ENCODE measurements at regions not wholly inside any gene's neighbourhood (a gene's known extent, or its start where the extent isn't known, plus 50 kb on each side); places are given as distances from the start of the nearest gene placed in this dataset.

- no peak overlapping the region for H3K9ac ChIP-seq (ENCODE audit: insufficient read length, low read depth)
- no peaks in the 10 kb centered on the region for H3K27me3 ChIP-seq (ENCODE audit: insufficient read depth, insufficient read length)
- H3K36me3 ChIP-seq (ENCODE audit: insufficient read depth, insufficient read length, low read length), result no peaks in the 10 kb centered on the region
- H3K4me3 ChIP-seq (ENCODE audit: insufficient read length, low read depth), result no peak overlapping the region
- DNase-seq (ENCODE audit: low read depth, low spot score), result no peak
- no peaks in the 10 kb centered on the region for H3K4me1 ChIP-seq (ENCODE audit: insufficient read depth, insufficient read length)
- TF ChIP-seq ZNF274 (IDR thresholded peaks at IDR 0.05; ENCODE audit: low read depth, low read length) (no peak), SUZ12 (IDR thresholded peaks at IDR 0.05; ENCODE audit: extremely low read depth, insufficient read depth, insufficient read length) (no peak), YY1 (IDR thresholded peaks at IDR 0.05; ENCODE audit: insufficient read depth, insufficient read length) (no peak)
- no peaks in the 10 kb centered on the region for H3K9me3 ChIP-seq (ENCODE audit: insufficient read depth, low read length)
Observed at GRCh38 chr18:34431042-34431441, 206.3 kb upstream of the NOL4 start.

GRCh38 chr18:34444622-34445021, 219.9 kb upstream of the NOL4 start:
- no peak overlapping the region for H3K4me3 ChIP-seq (ENCODE audit: insufficient read length, low read depth)
- H3K9me3 ChIP-seq (ENCODE audit: insufficient read depth, low read length), result no peaks in the 10 kb centered on the region
- H3K27me3 ChIP-seq (ENCODE audit: insufficient read depth, insufficient read length), result no peaks in the 10 kb centered on the region
- no peaks in the 10 kb centered on the region for H3K4me1 ChIP-seq (ENCODE audit: insufficient read depth, insufficient read length)
- H3K36me3 ChIP-seq (ENCODE audit: insufficient read depth, insufficient read length, low read length), result no peaks in the 10 kb centered on the region
- H3K9ac ChIP-seq (ENCODE audit: insufficient read length, low read depth), result no peak overlapping the region
- no peak for DNase-seq (ENCODE audit: low read depth, low spot score)
- no peak for TF ChIP-seq SUZ12 (IDR thresholded peaks at IDR 0.05; ENCODE audit: extremely low read depth, insufficient read depth, insufficient read length)
- TF ChIP-seq ZNF274 (IDR thresholded peaks at IDR 0.05; ENCODE audit: low read depth, low read length), result no peak
- TF ChIP-seq YY1 (IDR thresholded peaks at IDR 0.05; ENCODE audit: insufficient read depth, insufficient read length), result no peak

DNA sequence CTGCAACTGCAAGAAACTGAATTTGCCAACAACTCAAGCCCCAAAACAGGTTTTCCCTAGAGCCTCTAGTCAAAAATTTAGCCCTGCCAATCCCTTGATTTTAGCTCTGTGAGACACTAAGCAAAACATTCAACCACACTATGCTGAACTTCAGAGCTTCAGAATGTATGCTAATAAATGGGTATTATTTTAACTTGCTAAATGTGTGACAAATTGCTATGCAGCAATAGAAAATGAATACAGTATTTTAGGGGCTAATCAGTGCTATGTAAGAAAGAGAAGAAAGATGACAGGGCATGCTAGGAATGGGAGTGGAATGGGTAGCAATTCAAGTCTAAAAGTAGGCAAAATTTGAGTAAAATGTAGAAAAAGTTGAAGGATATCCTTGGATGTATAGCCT, 223.9 kb upstream of the NOL4 start:
- Histone ChIP-seq H3K9ac (ENCODE audit: insufficient read length, low read depth) (no peak overlapping the region), H3K4me1 (ENCODE audit: insufficient read depth, insufficient read length) (no peaks in the 10 kb centered on the region), H3K4me3 (ENCODE audit: insufficient read length, low read depth) (no peak overlapping the region), H3K9me3 (ENCODE audit: insufficient read depth, low read length) (no peaks in the 10 kb centered on the region), H3K27me3 (ENCODE audit: insufficient read depth, insufficient read length) (no peaks in the 10 kb centered on the region), H3K36me3 (ENCODE audit: insufficient read depth, insufficient read length, low read length) (no peaks in the 10 kb centered on the region)
- TF ChIP-seq ZNF274 (IDR thresholded peaks at IDR 0.05; ENCODE audit: low read depth, low read length) (no peak), SUZ12 (IDR thresholded peaks at IDR 0.05; ENCODE audit: extremely low read depth, insufficient read depth, insufficient read length) (no peak), YY1 (IDR thresholded peaks at IDR 0.05; ENCODE audit: insufficient read depth, insufficient read length) (no peak)
- DNase-seq (ENCODE audit: low read depth, low spot score), result no peak

DNA sequence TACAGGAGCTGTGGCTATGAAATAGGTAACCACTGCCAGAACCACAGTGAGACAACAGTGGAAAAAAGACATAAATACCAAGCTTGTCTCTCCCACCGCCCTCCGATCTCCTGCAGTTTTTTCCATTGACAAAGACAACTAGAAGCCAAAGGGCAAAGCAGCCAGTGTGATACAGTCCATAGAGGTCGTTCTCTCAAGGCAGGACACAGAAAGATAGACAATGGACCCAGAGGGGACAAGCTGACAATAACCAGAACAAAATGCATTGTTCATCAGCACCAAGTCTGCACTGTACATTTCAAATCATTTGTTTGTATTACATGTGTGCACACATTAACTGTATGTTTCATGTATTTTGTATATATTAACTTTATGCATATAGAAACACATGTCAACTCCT, 233.0 kb upstream of the NOL4 start:
- Histone ChIP-seq H3K36me3 (ENCODE audit: insufficient read depth, insufficient read length, low read length) (no peaks in the 10 kb centered on the region), H3K4me1 (ENCODE audit: insufficient read depth, insufficient read length) (no peaks in the 10 kb centered on the region), H3K4me3 (ENCODE audit: insufficient read length, low read depth) (no peak overlapping the region), H3K9ac (ENCODE audit: insufficient read length, low read depth) (no peak overlapping the region), H3K27me3 (ENCODE audit: insufficient read depth, insufficient read length) (no peaks in the 10 kb centered on the region), H3K9me3 (ENCODE audit: insufficient read depth, low read length) (no peaks in the 10 kb centered on the region)
- no peak for TF ChIP-seq SUZ12 (IDR thresholded peaks at IDR 0.05; ENCODE audit: extremely low read depth, insufficient read depth, insufficient read length)
- no peak for DNase-seq (ENCODE audit: low read depth, low spot score)

DNA sequence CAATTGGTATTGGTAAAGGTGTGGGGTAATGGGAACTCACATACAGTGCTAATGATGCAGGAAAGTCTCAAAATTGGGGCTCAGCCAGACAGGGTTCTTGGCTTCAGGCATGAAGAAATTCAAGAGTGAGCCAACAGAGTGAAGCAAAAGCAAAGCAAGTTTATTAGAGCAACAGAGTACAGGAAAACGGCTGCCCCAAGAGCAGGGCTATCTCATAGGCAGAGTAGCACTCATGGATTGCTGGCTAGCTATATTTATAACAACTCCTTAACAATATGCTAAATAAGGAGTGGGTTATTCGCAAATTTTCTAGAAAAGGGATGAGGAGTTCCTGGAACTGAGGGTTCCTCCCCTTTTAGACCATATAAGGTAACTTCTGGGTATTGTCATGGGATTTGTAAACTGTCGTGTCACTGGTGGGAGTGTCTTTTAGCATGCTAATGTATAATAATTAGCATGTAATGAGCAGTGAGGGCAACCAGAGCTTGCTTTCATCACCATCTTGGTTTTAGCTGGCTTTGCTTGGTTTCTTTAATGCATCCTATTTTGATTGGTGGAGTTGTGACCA, 233.8 kb upstream of the NOL4 start:
- peaks cover 6% of the 10 kb centered on the region; the same call in 1 of the 2 replicates for H3K9me3 ChIP-seq (ENCODE audit: insufficient read depth, low read length)
- H3K36me3 ChIP-seq (ENCODE audit: insufficient read depth, insufficient read length, low read length), result no peaks in the 10 kb centered on the region
- no peak for DNase-seq (ENCODE audit: low read depth, low spot score)
- no peaks in the 10 kb centered on the region for H3K27me3 ChIP-seq (ENCODE audit: insufficient read depth, insufficient read length)
- H3K9ac ChIP-seq (ENCODE audit: insufficient read length, low read depth), result no peak overlapping the region
- H3K4me1 ChIP-seq (ENCODE audit: insufficient read depth, insufficient read length), result no peaks in the 10 kb centered on the region
- TF ChIP-seq ZNF274 (IDR thresholded peaks at IDR 0.05; ENCODE audit: low read depth, low read length) (no peak), YY1 (IDR thresholded peaks at IDR 0.05; ENCODE audit: insufficient read depth, insufficient read length) (no peak), SUZ12 (IDR thresholded peaks at IDR 0.05; ENCODE audit: extremely low read depth, insufficient read depth, insufficient read length) (no peak)
- no peak overlapping the region for H3K4me3 ChIP-seq (ENCODE audit: insufficient read length, low read depth)

GRCh38 chr18:34461266-34461665, 236.6 kb upstream of the NOL4 start:
- no peak for DNase-seq (ENCODE audit: low read depth, low spot score)
- TF ChIP-seq ZNF274 (IDR thresholded peaks at IDR 0.05; ENCODE audit: low read depth, low read length) (no peak), YY1 (IDR thresholded peaks at IDR 0.05; ENCODE audit: insufficient read depth, insufficient read length) (no peak), SUZ12 (IDR thresholded peaks at IDR 0.05; ENCODE audit: extremely low read depth, insufficient read depth, insufficient read length) (no peak)

GRCh38 chr18:34467058-34467457, 242.3 kb upstream of the NOL4 start:
- H3K27me3 ChIP-seq (ENCODE audit: insufficient read depth, insufficient read length), result no peaks in the 10 kb centered on the region
- no peak overlapping the region for H3K4me3 ChIP-seq (ENCODE audit: insufficient read length, low read depth)
- H3K9ac ChIP-seq (ENCODE audit: insufficient read length, low read depth), result no peak overlapping the region
- peaks cover 6% of the 10 kb centered on the region; the same call in 1 of the 2 replicates for H3K9me3 ChIP-seq (ENCODE audit: insufficient read depth, low read length)
- DNase-seq (ENCODE audit: low read depth, low spot score), result no peak
- H3K4me1 ChIP-seq (ENCODE audit: insufficient read depth, insufficient read length), result no peaks in the 10 kb centered on the region
- no peak for TF ChIP-seq YY1 (IDR thresholded peaks at IDR 0.05; ENCODE audit: insufficient read depth, insufficient read length)
- no peak for TF ChIP-seq SUZ12 (IDR thresholded peaks at IDR 0.05; ENCODE audit: extremely low read depth, insufficient read depth, insufficient read length)
- TF ChIP-seq ZNF274 (IDR thresholded peaks at IDR 0.05; ENCODE audit: low read depth, low read length), result no peak
- H3K36me3 ChIP-seq (ENCODE audit: insufficient read depth, insufficient read length, low read length), result no peaks in the 10 kb centered on the region

More at GRCh38 chr18:34461266-34461665, 236.6 kb upstream of the NOL4 start:
- peaks cover 6% of the 10 kb centered on the region; the same call in 1 of the 2 replicates for H3K9me3 ChIP-seq (ENCODE audit: insufficient read depth, low read length)
- H3K27me3 ChIP-seq (ENCODE audit: insufficient read depth, insufficient read length), result no peaks in the 10 kb centered on the region
- H3K9ac ChIP-seq (ENCODE audit: insufficient read length, low read depth), result no peak overlapping the region
- no peaks in the 10 kb centered on the region for H3K36me3 ChIP-seq (ENCODE audit: insufficient read depth, insufficient read length, low read length)
- H3K4me3 ChIP-seq (ENCODE audit: insufficient read length, low read depth), result no peak overlapping the region
- H3K4me1 ChIP-seq (ENCODE audit: insufficient read depth, insufficient read length), result no peaks in the 10 kb centered on the region
